NCI-H524 (cell line): ENCODE measurements at regions not wholly inside any gene's neighbourhood (a gene's known extent, or its start where the extent isn't known, plus 50 kb on each side); places are given as distances from the start of the nearest gene placed in this dataset.
"Not testable (repeated sequence)": the region's sequence is repeated elsewhere in the genome, so short reads cannot be mapped to it uniquely, and the experiment has no call there.

Experiments
- DNase-seq, 2 experiments: peaks; one replicate each; lab custom pipeline; 2025; lab: John Stamatoyannopoulos, UW

GRCh38 chr16:48680881-48681280 lies 70.9 kb upstream of the N4BP1 start:
- DNase-seq = no peak

- DNase-seq = no peak
These were observed 66.9 kb upstream of the N4BP1 start for GRCh38 chr16:48676836-48677235.

- not testable (repeated sequence) for DNase-seq
These were observed 58.2 kb upstream of the N4BP1 start for GRCh38 chr16:48668184-48668583.

DNA sequence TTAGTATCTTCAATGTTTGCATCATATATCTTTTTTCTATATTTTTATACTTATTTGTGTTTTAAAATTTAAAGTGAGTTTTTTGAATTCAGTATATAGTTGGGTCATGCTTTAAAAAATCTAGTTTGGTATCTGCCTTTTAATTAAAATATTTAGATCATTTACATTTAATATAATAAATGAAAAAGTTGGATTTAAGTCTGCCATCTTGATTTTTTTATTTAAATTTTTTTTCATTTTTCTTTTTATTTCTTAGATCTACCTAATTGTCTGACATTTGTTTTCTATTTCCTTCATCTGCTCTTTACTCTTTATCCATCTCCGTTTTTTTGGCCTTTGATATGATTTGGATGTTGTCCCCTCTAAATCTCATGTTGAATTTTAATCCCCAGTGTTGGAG lies 50.0 kb upstream of the N4BP1 start:
- no peak for DNase-seq
